HG03175 (cell line): ENCODE measurements at regions not wholly inside any gene's neighbourhood (a gene's known extent, or its start where the extent isn't known, plus 50 kb on each side); places are given as distances from the start of the nearest gene placed in this dataset.
"Not testable (repeated sequence)": the region's sequence is repeated elsewhere in the genome, so short reads cannot be mapped to it uniquely, and the experiment has no call there.

Source experiments
- ATAC-seq: cut with Tn5 transposase; IDR thresholded peaks from one replicate; pipeline ENCODE4 v1.9.1; 2021; ENCODE audit warnings: mild to moderate bottlenecking, moderate library complexity; ENCODE audit not compliant: unreplicated experiment

DNA sequence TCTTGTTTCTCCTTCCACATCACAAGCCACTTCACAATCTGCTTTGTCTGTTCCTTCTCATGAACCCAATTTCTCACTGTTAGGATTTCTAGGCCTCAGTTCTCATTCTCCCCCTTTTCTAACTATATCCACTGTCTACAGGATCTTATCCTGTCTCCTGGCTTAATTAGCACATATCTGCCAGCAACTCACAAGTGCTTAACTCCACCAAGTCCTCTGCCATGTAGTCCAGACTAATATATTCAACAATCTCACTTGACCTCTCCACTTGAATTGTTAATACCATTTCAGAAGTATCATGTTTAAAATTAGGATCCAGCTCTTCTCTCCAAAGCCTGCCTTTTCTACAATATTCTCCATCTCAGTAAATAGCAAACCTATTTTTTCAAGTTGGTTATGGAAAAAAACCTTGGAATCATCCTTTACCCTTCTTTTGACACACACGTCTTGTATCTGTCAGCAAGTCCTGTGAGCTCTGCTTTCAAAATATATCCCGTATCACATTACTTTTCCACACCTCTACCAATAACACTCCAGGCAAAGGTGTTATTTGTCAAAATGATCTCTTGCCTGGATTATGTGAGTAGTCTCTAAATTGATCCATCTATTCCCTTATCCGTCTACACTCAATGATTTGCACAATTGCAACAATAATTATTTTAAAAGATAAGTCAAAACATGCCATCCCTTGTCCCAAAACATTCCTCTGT, 127.2 kb upstream of the SLIT2 start:
- ATAC-seq = no peak

DNA sequence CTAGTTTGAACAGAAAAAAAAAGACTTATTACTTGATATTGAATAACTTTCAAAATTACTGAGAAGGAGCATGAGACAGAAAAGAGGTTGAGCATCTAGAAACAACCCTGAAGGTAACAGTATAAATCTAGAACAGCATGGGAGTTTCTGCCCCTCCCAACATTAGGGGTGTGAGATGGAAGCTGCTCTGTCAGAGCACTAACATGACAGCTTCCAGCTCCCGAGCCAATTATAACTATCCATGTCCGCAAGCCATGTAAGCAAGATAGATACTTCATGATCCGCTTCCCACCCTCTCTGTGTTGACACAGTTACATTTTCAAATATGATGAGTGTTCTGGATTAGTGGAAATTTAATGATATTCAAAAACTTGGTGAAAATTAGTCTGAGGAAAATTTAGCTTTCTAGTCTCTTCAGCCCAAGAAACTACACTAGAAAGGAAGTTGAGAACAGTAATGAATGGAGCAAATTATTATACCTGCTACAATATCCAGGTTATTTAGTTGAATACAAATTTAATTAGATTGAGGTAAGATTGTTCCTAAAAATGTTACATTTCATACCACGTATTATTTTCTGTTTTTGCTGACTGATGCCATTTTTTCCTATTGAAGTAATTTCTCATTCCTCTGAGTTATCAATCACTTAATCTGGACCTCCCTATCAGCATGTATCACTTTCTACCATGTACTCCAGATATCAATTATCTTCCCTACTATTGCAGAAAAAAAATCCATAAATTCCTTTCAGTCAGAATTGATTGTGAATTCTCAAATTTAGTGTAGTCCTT, 129.3 kb upstream of the SLIT2 start:
- ATAC-seq = no peak

DNA sequence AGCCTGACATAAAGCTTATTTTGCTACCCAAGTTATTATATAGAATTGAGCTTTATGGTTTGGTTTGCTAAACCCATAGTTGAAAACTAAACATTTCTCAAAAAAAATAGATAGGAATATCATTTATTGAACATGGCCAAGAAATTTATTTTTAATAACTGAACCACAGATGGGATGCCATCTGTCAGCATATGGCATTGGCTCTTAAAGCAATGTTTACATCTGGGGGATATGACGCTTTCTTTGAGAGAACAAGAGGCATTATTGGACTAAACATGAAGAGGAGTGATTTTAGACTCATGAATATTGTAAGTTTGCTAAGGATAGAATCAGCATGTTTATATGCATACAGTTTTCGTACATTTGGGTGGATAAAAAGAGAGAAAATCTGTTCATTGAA, 132.6 kb upstream of the SLIT2 start:
- no peak for ATAC-seq

DNA sequence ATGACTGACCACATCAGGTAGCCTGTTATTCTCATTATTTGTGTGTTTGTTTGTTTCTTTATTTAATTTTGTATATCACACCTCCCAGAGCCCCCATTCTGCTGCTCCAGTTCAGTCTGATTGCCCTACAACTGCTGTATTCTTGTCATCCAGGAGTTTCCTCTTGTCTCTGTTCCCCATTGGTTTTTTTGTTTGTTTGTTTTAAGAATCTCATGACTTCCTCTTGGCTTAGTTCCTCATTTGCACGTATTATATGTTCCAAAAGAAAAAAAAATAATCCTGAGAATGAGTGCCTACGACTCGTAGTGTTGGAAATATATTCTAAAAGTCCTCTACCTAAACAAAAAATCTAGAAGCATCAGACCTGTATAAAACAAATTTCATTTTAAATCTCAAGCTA, 142.3 kb upstream of the SLIT2 start:
- ATAC-seq = no peak

DNA sequence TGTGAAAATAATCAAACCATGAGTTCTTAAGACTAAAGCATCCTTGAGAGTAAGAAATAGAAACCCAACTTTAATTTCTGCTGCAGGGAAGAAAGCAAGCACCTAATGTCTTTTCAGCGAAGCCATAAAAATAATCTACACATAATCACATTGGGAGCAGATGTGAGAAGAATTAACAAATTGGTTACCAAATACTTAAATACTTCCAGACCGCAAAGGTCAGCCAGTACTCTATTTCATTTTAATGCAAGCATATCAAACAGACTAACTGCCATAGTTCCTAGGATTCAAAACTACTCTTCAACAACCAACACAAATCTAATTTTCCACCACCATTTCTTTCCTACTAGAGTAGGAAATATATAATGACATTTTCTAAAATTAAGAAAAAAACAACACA, 144.8 kb upstream of the SLIT2 start:
- no peak for ATAC-seq

DNA sequence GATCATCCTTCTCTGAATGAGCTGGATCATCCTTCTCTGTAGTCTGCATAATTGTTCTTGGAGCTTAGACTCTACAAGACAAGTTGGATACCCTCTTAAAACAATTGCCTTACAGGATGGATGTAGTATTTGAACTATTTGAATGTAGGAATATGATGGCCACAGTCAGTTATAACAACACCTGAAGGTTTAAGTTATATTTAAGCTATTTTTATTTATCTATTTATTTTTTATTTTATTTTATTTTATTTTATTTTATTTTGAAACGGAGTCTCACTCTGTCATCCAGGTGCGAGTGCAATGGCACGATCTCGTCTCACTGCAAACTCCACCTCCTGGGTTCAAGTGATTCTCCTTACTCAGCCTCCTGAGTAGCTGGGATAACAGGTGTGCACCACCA, 149.9 kb upstream of the SLIT2 start:
- ATAC-seq = no peak

DNA sequence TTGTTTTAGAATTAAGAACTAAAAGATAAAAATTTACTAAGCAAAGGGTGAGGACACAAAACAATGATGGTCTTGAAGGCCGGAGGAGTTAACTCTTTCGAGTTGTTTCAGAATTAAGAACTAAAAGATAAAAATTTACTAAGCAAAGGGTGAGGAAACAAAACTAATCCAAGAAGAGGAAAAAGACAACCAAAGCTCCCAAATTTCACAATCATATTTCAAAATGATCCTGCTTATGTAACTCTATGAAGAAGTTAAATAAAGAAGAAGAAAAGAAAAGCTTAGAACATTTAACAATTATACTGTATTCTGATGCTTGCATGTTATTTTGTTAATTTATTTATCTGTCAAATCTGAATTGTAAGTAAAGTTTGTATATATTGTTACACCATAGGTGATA, 154.8 kb upstream of the SLIT2 start:
- no peak for ATAC-seq

DNA sequence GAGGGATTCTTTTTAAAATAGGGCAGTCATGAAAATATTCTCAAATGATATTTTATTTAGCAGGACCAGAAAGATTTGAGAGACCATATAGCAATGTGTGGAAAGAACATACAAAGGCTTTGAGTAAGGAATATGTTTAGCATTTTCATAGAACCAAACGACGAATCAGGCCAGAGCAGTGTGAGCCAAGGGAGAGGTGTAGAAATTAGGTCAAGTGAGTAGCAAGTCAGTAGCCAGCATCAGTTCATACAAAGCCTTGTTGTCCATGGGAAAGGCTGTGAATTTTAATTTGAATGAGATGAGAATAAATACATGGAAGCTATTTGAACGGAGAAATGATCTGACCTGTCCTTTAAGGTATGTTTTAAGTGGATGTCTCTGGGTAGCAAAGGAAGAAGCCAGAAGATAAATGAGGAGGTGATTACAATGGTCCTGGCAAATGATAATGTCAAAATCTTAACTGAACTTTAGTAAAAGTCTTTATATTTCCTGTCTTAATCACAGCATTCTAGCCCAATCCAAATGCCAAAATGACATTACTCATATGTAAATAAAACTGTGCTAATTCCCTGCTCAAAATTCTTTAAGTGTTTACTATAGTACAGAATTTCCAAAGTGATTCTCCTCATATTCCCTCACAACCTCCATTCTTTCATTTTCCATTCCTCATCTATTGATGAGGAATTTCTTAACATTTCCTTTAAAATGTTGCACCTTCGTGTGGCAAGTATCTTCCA, 155.7 kb upstream of the SLIT2 start:
- no peak for ATAC-seq

DNA sequence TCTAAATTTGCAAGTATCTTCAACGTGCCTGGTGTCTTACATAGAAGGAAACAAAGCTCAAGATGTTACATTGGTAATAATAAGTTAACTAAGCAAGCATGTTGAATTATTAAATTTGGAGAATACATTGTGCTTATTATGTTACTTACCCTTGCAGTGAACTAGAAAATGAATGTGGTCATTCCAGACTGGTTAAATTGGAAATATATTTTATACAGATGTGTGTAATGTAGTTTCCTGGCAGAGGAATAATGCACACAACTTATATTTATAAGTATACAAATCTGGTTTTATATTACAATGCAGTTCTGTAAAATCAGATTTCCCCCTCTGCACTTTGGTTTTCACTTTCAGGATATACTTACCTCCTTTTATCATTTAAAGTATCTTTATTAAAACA, 159.9 kb upstream of the SLIT2 start:
- ATAC-seq = no peak

DNA sequence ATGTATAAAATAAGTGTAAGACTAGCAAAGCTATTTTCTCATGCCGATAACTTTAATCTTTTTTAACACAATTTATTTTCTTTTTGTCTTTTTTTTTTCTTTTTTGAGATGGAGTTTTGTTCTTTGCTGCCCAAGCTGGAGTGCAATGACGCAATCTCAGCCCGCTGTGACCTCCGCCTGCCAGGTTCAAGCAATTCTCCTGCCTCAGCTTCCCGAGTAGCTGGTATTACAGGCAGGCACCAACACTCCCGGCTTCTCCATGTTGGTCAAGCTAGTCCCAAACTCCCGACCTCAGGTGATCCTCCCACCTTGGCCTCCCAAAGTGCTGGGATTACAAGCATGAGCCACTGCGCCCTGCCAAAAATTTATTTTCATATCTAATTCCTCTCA, 164.2 kb upstream of the SLIT2 start:
- no peak for ATAC-seq

DNA sequence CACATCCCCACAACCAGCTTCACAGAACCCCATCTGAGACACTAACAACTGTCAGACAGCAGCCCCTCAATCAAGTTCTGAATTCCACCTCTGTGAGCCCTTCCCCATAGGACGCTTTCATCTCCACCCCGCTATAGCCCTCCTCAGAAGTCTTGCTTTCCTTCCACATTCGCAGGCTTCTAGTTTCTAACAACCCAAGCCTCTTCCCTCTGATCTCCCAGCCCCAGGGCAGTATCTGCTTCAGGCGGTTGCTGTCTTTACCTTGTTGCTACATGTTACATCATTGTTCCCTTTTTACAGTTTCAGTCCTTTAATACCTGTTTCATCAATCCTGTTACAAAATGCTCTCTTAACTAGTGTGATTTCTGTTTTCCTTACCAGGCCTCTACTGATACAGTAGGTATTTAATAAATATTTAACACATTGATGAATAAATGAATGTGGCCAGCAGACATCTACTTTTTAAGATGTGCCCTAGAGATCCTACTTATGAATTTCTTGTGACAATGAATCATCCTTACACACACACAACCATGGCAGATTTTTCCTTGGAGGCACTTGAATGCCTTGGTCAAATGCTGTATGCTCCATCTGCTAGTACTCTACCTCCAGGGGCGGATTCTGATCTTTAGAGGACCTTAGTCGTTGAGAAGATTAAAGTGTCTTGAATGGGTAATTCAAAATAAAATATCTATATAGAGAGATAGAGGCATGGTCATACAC, 164.7 kb upstream of the SLIT2 start:
- no peak for ATAC-seq

DNA sequence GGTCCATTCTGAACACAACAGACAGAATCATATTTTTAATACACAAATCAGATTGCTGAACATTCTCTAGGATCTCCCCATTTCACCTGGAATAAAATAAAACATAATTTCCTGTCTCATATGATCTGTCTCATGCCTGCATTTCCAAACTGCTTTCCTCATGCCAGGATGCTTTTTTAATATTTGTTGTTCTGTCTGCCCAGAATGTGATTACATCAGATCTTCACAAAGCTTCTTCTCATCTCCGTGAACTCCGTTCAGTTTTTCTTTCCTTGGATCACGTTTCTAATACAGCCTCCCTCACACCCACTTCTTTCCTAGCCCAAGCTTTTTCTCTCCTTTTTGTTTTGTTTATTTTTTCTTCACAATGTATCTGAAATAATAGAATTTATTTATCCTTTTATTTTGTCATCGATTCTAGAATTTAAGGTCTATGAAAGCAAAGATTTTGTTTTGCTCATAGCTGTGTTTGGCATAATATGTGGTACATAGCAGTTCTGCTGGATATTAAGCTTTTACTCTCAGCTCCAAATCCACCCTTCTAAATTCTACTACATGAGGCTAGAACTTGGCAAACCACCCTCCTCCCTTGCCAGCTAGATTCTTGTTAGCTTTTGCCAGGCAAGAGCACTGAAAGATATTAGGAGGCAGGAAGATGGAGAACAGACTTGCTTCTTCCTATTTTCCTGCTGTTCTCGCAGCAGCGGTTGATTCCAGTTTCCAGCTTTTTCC, 165.5 kb upstream of the SLIT2 start:
- ATAC-seq = no peak

DNA sequence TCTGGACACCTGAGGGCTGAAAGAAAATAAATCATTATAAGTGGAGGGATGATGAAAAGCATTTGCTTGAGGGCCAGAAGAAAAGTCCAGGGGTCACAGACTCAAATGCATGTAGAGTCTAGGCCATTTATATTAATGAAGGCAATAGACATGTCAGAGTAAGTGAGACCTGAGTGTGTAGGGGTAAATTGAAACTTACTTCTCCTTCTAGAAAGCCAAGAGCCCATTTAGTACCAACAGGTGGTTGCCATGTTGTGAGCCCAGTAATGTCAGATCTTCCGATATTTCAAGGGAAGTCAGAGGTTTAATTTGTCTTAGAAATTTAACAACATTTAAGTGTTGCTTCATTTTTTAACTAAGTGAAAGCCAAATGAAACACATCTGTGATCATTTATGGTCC, 166.1 kb upstream of the SLIT2 start:
- no peak for ATAC-seq

DNA sequence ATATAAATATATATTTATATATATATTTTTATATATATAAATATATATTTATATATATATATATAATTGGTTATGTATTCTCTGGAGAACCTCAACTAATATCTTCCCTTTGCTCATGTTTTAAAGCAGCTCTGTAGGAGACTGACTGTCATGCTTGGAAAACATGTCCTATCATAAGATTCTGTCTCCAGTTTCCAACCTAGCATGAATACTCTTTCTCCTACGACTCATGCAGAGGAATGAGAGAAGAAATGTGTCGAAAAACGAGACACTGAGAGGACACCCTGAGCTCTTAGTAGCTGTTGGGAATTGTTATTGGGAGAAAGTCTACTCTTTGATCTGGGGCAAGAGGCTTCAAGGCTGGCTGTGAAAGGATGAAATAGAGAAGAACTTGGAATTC, 166.5 kb upstream of the SLIT2 start:
- ATAC-seq = no peak

DNA sequence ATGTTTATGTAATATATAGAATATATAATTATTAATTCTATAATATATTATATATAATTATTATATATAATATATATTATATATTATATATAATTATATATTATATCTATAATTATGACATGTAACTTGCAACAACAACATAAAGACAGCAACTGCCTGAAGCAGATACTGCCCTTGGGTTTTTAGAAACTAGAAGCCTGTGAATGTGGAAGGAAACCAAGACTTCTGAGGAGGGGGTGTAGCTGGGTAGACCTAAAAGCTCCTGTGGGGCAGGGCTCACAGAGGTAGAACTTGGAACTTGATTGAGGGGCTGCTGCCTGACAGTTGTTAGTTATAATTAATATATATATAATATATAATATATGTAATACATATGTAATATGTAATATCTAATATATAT, 167.2 kb upstream of the SLIT2 start:
- no peak for ATAC-seq

DNA sequence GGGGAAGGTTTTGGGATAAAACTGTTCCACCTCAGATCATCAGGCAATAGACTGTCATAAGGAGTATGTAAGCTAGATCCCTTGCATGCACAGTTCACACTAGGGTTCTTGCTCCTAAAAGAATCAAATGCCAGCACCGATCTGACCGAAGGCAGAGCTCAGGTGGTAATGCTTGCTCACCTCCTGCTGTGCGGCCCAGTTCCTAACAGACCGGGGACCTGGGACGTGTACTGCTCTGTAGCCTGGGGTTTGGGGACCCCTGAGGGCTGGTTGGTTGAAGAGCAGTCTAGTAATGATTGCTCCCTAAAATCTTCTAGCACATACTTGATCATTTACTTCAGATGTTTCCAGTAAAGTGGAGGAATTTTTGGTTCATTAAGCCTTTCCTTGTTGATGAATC, 173.1 kb upstream of the SLIT2 start:
- no peak for ATAC-seq

DNA sequence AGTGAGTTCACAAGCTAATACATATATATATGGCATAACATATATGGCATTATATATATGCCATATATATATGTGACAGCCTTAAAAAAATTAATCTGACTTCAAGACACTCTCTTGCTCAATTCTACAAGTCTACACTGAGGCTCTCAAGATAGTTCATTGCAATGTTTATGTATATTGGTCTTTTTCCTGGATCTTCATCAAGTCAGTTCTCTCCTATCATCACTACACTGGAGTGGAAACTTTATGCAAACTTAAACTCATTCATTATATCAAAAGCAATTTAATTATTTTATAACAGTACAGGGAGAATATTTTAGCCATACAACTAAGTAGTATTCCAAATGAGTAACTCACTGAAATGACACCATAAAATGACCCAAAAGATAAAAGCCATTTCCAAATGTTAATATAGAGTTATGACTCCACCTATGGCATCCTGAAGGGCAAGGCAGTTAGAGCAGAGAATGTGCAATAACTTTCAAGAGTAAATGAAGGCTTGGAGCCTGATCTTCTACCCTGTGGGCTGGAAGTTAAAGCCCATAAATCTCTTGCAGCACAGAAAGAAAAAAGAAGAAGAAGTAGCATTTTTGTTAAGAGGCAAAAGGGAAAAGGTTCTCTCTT, 176.3 kb upstream of the SLIT2 start:
- ATAC-seq = no peak

DNA sequence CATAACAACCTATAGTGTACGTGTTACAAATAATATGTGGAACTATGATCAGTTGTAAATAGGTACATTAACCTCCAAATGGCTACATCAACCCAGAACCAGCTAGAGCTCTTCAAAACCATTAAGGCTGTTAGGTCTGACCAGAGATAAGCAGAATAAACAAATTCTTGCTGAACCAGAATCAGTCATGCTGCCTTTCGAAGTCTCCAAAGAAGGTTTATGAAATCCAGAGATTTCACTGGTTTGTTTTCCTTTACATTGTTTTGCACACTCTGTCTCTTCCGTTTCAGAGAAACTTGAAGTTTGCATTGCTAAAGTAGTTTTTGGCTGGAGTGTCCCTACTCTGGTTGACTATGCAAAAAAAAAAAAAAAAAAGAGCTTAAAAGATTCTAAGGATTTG, 177.3 kb upstream of the SLIT2 start:
- ATAC-seq = no peak

DNA sequence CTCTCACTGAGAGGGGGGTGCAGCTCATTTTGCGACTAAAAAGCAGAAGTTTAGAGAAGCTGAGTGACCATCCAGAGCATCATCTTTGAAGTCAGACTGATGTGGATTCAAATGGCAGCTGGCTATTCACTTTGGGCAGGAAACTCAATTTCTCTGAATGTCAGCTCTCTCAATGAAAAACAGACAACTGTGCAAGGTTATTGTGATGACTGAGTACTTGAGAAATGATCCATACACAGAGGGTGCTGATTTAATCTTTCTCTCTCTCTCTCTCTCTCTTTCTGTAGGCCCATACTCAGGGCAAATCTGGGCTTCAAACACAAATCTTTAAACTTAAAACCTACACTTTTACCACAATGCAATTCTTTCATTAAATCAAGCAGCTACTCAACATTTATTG, 185.8 kb upstream of the SLIT2 start:
- ATAC-seq = no peak

DNA sequence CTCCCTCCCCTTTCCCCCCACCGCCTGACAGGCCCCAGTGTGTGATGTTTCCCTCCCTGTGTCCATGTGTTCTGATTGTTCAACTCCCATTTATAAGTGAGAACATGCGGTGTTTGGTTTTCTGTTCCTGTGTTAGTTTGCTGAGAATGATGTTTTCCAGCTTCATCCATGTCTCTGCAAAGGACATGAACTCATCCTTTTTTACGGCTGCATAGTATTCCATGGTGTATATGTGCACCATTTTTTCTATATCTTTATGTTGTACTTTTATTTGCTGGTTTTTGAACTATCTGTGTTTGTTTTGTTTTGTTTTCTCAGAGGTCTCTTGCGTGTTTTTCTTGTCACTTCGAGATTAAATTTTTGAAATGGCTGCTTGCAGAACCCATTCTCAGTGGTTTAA, 188.8 kb upstream of the SLIT2 start:
- not testable (repeated sequence) for ATAC-seq
